Muscle layer of duodenum (tissue), 2 donors: ENCODE measurements at regions not wholly inside any gene's neighbourhood (a gene's known extent, or its start where the extent isn't known, plus 50 kb on each side); places are given as distances from the start of the nearest gene placed in this dataset.

Experiments used
- H3K27ac ChIP-seq: one replicate; pipeline ENCODE4 v1.7.0; 2013; ENCODE audit warnings: mild to moderate bottlenecking, low read length
- H3K27me3 ChIP-seq: one replicate; pipeline ENCODE4 v1.7.0; 2013; ENCODE audit warnings: low read depth, mild to moderate bottlenecking, control low read depth, low read length
- H3K36me3 ChIP-seq, 2 donors: one replicate each; pipeline ENCODE4 v1.7.0; 2013; ENCODE audit warnings: low read length in 2 of 2, control low read depth in 1 of 2, mild to moderate bottlenecking in 1 of 2; ENCODE audit not compliant: insufficient read depth in 2 of 2, control insufficient read depth in 1 of 2
- H3K4me1 ChIP-seq, 2 donors: one replicate each; pipeline ENCODE4 v1.7.0; 2013; ENCODE audit warnings: low read length in 2 of 2, mild to moderate bottlenecking in 2 of 2, control low read depth in 1 of 2, moderate library complexity in 1 of 2; ENCODE audit not compliant: insufficient read depth in 2 of 2, control insufficient read depth in 1 of 2
- H3K4me3 ChIP-seq, 2 donors: one replicate each; pipeline ENCODE4 v1.7.0; 2013; ENCODE audit warnings: low read length in 2 of 2, low read depth in 1 of 2, mild to moderate bottlenecking in 1 of 2
- H3K9me3 ChIP-seq, 2 donors: one replicate each; pipeline ENCODE4 v1.7.0; 2013; ENCODE audit warnings: low read length in 2 of 2, control low read depth in 1 of 2, mild to moderate bottlenecking in 1 of 2; ENCODE audit not compliant: control insufficient read depth in 1 of 2
- donor health status: healthy.

DNA sequence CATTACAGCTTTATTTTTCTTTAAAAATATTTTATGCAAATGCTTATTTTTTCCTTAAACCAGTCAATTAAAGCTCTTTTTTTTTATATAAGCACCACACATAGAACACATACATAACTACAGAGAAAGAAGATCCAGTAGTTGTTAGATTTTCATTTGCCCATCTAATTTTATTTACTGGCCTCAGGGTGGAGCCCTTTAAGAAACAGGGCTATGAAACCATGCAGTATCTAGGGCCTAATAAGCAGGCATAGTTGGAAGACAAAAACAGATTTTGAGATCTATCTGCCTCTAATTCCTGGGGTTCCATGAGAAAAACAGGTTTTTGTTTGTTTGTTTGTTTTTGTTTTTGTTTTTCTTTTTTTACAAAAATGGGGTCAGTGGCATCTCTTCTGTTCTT is 120.6 kb downstream of the BCHE start:
- Histone ChIP-seq H3K36me3 (no peaks in the 10 kb centered on the region), H3K27me3 (no peaks in the 10 kb centered on the region), H3K9me3 (peaks cover 0 to 4% of the 10 kb centered on the region in 2 donors), H3K27ac (no peak overlapping the region), H3K4me1 (no peaks in the 10 kb centered on the region), H3K4me3 (no peak overlapping the region)

DNA sequence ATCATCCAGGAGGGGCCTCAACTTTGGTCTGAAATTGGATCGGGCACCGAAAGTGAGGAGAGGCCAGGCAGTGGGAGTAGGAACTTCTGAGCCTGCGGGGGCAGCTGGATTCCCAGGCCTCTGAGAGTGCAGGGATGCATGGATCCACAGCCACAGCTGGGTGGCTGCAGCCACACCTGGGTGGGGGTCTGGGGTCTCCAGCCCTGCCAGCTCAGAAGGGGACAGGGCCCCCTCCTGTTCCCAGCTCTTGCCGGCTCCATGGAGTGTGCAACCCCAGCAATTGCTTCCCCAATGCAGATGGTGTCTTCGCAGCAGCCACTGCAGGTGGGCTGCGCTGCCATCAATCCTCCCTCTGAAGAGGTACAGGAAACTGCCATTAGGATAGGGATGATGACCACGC is 123.7 kb downstream of the BCHE start:
- H3K27ac ChIP-seq, result no peak overlapping the region
- H3K4me3 ChIP-seq, result no peak overlapping the region
- H3K9me3 ChIP-seq, result no peaks in the 10 kb centered on the region
- no peaks in the 10 kb centered on the region for H3K4me1 ChIP-seq
- no peaks in the 10 kb centered on the region for H3K27me3 ChIP-seq
- no peaks in the 10 kb centered on the region for H3K36me3 ChIP-seq

DNA sequence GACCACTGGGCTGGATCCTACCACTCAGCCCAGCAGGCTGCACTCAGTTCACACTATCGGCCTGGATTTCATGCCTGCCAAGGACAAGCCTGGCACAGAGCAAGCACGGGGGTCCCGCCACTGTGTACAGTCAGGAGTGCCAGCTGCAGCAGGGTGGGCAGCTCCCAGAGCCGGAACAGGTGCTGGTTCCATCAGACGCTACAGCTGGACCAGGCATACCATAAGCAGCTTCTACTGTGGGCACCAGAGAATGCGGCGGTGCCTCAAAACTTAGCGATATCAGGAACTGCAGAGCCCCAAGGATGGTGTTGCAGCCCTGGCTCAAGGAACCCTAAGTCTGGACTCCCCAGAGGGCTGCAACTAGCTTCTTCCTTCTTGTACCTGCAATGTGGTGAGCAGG is 124.8 kb downstream of the BCHE start:
- Histone ChIP-seq H3K27ac (no peak overlapping the region), H3K36me3 (no peaks in the 10 kb centered on the region), H3K4me1 (no peaks in the 10 kb centered on the region), H3K9me3 (no peaks in the 10 kb centered on the region), H3K4me3 (no peak overlapping the region), H3K27me3 (no peaks in the 10 kb centered on the region)

DNA sequence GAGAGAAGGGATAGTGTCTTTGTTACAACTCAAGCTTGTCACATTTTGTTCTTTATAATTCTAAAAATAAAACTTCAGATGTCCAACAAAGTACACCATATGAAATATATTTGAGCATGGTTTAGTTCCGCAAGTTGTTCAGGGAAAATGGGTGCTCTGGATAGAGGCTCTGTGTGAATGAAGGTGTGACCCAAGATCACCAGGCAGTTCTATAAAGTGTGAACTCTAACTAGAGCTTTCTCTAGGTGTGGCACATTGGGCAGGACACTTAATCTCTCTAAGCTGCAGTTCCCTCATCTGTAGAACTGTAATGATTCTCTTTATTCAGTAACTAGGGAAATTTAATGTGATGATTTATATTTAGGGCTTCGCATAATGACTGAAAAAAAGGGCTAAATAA is 139.3 kb downstream of the BCHE start:
- no peaks in the 10 kb centered on the region for H3K4me1 ChIP-seq
- no peak overlapping the region for H3K4me3 ChIP-seq
- H3K9me3 ChIP-seq, result peaks cover 0 to under 1% of the 10 kb centered on the region in 2 donors
- H3K36me3 ChIP-seq, result no peaks in the 10 kb centered on the region
- H3K27ac ChIP-seq, result no peak overlapping the region
- H3K27me3 ChIP-seq, result no peaks in the 10 kb centered on the region

DNA sequence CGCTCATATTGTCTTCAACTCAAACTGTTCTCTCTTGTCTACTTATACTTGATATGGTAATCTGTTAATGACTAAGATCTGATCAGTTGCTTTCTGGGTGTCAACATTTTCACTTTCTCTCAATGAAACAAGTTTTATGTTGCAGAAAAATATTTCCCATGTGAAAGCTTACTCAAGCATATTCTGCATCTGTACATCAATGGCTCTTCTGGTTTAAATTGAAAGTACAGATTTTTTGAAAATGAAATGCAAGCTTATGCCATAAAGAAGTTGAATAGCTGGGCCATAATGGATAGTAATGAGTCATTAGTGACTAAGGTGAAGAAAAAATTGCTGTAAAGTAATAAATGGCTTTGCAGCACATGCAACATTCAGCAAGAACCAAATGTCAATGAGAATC is 140.7 kb downstream of the BCHE start:
- no peaks in the 10 kb centered on the region for H3K36me3 ChIP-seq
- no peak overlapping the region for H3K4me3 ChIP-seq
- no peaks in the 10 kb centered on the region for H3K27me3 ChIP-seq
- peaks cover 0 to 5% of the 10 kb centered on the region in 2 donors for H3K9me3 ChIP-seq
- no peak overlapping the region for H3K27ac ChIP-seq
- H3K4me1 ChIP-seq, result no peaks in the 10 kb centered on the region

- H3K4me1 ChIP-seq, result no peaks in the 10 kb centered on the region
- H3K27ac ChIP-seq, result no peak overlapping the region
- H3K27me3 ChIP-seq, result no peaks in the 10 kb centered on the region
- no peaks in the 10 kb centered on the region for H3K36me3 ChIP-seq
- H3K4me3 ChIP-seq, result peak overlapping the region; percentile 19
- H3K9me3 ChIP-seq, result no peaks in the 10 kb centered on the region
These were observed 153.3 kb downstream of the BCHE start for GRCh38 chr3:165683947-165684346.

GRCh38 chr3:165682734-165683133 is 154.5 kb downstream of the BCHE start:
- Histone ChIP-seq H3K4me1 (no peaks in the 10 kb centered on the region), H3K27me3 (no peaks in the 10 kb centered on the region), H3K27ac (no peak overlapping the region), H3K36me3 (no peaks in the 10 kb centered on the region), H3K9me3 (no peaks in the 10 kb centered on the region), H3K4me3 (no peak overlapping the region)

DNA sequence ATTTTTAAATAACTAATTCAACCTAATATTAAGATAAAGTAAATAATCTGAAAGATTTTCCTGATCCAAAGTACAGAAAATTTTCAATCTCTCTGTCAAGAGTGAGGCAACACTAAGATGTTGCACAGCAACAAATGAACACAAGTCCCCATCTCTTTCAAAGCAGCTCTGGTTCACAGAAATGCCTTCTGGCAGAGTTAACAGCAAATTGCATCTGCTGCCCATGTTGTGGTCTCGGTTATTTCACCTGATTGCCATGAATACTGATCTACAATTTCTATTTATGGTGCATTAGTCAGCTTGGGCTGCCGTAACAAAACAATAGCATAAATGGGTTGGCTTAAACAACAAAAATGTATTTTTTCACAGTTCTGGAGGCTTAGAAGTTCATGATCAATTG is 167.3 kb downstream of the BCHE start:
- Histone ChIP-seq H3K4me3 (no peak overlapping the region), H3K27me3 (no peaks in the 10 kb centered on the region), H3K27ac (no peak overlapping the region), H3K4me1 (no peaks in the 10 kb centered on the region), H3K9me3 (no peaks in the 10 kb centered on the region), H3K36me3 (no peaks in the 10 kb centered on the region)

DNA sequence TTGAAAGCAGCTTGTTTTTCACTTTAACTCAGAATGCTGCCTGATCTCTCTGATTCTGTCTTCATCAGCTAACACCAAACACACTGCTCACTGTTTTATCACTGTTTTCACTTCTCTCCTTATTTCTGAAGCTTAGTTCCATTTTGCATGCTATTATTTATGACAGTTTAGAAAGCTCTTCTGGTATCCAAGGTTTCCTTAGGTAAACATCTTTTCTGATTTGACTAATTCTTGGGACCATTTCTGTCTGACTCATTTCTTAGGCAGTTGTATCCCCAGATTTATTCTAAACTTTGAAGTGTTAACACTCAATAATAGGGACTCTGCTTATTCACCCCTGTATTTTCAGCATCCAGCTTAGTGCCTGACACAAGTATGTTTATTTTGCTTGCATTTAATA is 167.7 kb downstream of the BCHE start:
- Histone ChIP-seq H3K9me3 (no peaks in the 10 kb centered on the region), H3K27ac (no peak overlapping the region), H3K4me3 (no peak overlapping the region), H3K27me3 (no peaks in the 10 kb centered on the region), H3K36me3 (no peaks in the 10 kb centered on the region), H3K4me1 (no peaks in the 10 kb centered on the region)

GRCh38 chr3:165667676-165668075 is 169.5 kb downstream of the BCHE start:
- no peaks in the 10 kb centered on the region for H3K4me1 ChIP-seq
- H3K27ac ChIP-seq, result no peak overlapping the region
- no peaks in the 10 kb centered on the region for H3K36me3 ChIP-seq
- no peak overlapping the region for H3K4me3 ChIP-seq
- no peaks in the 10 kb centered on the region for H3K27me3 ChIP-seq
- no peaks in the 10 kb centered on the region for H3K9me3 ChIP-seq

- H3K4me1 ChIP-seq, result no peaks in the 10 kb centered on the region
- H3K36me3 ChIP-seq, result no peaks in the 10 kb centered on the region
- no peak overlapping the region for H3K27ac ChIP-seq
- H3K4me3 ChIP-seq, result no peak overlapping the region
- H3K9me3 ChIP-seq, result no peaks in the 10 kb centered on the region
- H3K27me3 ChIP-seq, result no peaks in the 10 kb centered on the region
These were observed 179.2 kb downstream of the BCHE start for GRCh38 chr3:165658027-165658426.

DNA sequence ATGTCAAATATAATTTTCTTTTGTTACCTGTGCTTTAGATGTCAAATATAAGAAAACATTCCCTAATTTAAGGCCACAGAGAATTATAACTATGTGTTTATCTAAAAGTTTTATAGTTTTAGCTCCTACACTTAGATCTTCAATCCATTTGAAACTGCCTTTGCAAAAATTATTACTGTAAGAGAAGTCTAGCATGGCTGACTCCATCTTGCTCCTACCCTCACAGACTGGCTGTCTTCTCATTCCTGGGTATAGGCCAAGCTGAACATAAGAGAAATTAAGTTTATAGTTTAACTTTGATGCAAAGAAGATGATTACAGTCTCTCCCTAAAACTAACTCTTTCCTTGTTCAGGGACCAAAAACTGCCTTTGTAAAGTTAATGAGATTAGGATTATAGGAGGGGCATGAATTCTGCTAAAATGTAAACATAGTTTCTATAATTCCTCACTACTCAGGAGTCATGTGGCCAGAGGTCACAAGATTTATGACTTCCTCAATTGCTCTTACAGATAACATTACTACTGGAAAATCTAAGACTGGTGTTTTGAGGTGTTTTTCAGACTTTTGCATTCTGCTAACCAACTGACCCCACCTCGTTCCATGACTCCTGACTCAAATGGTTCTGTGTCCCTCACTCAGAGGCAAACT is 184.0 kb downstream of the BCHE start:
- H3K36me3 ChIP-seq, result no peaks in the 10 kb centered on the region
- H3K27ac ChIP-seq, result no peak overlapping the region
- H3K9me3 ChIP-seq, result peaks cover 0 to 3% of the 10 kb centered on the region in 2 donors
- H3K4me1 ChIP-seq, result no peaks in the 10 kb centered on the region
- H3K27me3 ChIP-seq, result no peaks in the 10 kb centered on the region
- no peak overlapping the region for H3K4me3 ChIP-seq
